ENCODE measurements at regions not wholly inside any gene's neighbourhood (a gene's known extent, or its start where the extent isn't known, plus 50 kb on each side); places are given as distances from the start of the nearest gene placed in this dataset.

- no peaks in the 10 kb centered on the region for H3K9me3 Mint-ChIP-seq
- H3K27me3 Mint-ChIP-seq = peaks cover 17% of the 10 kb centered on the region
- DNase-seq (ENCODE audit: extremely low spot score, unreplicated experiment) = no peak
- H3K36me3 Mint-ChIP-seq = no peaks in the 10 kb centered on the region
- no peak for TF ChIP-seq CTCF (conservative IDR thresholded peaks at IDR 0.05)
- H3K4me1 Mint-ChIP-seq (ENCODE audit: unreplicated experiment) = peaks cover 20% of the 10 kb centered on the region
- no peak overlapping the region for H3K27ac Mint-ChIP-seq
- no peak overlapping the region for H3K4me3 Mint-ChIP-seq
These were observed 59.9 kb upstream of the COL13A1 start for GRCh38 chr10:69741671-69742355.

GRCh38 chr10:69742356-69742695 lies 59.4 kb upstream of the COL13A1 start:
- Mint-ChIP-seq H3K9me3 (no peaks in the 10 kb centered on the region), H3K27ac (no peak overlapping the region), H3K27me3 (peaks cover 17% of the 10 kb centered on the region), H3K4me1 (ENCODE audit: unreplicated experiment) (peaks cover 20% of the 10 kb centered on the region), H3K36me3 (no peaks in the 10 kb centered on the region), H3K4me3 (no peak overlapping the region)
- TF ChIP-seq CTCF (conservative IDR thresholded peaks at IDR 0.05) = no peak
- DNase-seq (ENCODE audit: extremely low spot score, unreplicated experiment) = no peak

- Mint-ChIP-seq H3K4me3 (no peak overlapping the region), H3K27me3 (peaks cover 17% of the 10 kb centered on the region), H3K9me3 (no peaks in the 10 kb centered on the region), H3K4me1 (ENCODE audit: unreplicated experiment) (peaks cover 20% of the 10 kb centered on the region), H3K36me3 (no peaks in the 10 kb centered on the region), H3K27ac (no peak overlapping the region)
- TF ChIP-seq CTCF (conservative IDR thresholded peaks at IDR 0.05) = peak; percentile 72
- DNase-seq (ENCODE audit: extremely low spot score, unreplicated experiment) = no peak
These were observed 58.6 kb upstream of the COL13A1 start for GRCh38 chr10:69742928-69743602.

- no peaks in the 10 kb centered on the region for H3K36me3 Mint-ChIP-seq
- H3K9me3 Mint-ChIP-seq = no peaks in the 10 kb centered on the region
- no peak for DNase-seq (ENCODE audit: extremely low spot score, unreplicated experiment)
- peaks cover 28% of the 10 kb centered on the region for H3K27me3 Mint-ChIP-seq
- no peak overlapping the region for H3K4me3 Mint-ChIP-seq
- no peak for TF ChIP-seq CTCF (conservative IDR thresholded peaks at IDR 0.05)
- H3K27ac Mint-ChIP-seq = no peak overlapping the region
- H3K4me1 Mint-ChIP-seq (ENCODE audit: unreplicated experiment) = peaks cover 28% of the 10 kb centered on the region
These were observed 56.7 kb upstream of the COL13A1 start for GRCh38 chr10:69744971-69745370.

- no peaks in the 10 kb centered on the region for H3K9me3 Mint-ChIP-seq
- H3K36me3 Mint-ChIP-seq = no peaks in the 10 kb centered on the region
- H3K4me1 Mint-ChIP-seq (ENCODE audit: unreplicated experiment) = peaks cover 35% of the 10 kb centered on the region
- no peak overlapping the region for H3K27ac Mint-ChIP-seq
- no peak for DNase-seq (ENCODE audit: extremely low spot score, unreplicated experiment)
- no peak for TF ChIP-seq CTCF (conservative IDR thresholded peaks at IDR 0.05)
- peaks cover 33% of the 10 kb centered on the region for H3K27me3 Mint-ChIP-seq
- no peak overlapping the region for H3K4me3 Mint-ChIP-seq
These were observed 56.0 kb upstream of the COL13A1 start for GRCh38 chr10:69745698-69746097.

Measured in type B pancreatic cell (in vitro differentiated cells).